ENCODE measurements at regions not wholly inside any gene's neighbourhood (a gene's known extent, or its start where the extent isn't known, plus 50 kb on each side); places are given as distances from the start of the nearest gene placed in this dataset.

GRCh38 chr4:34935739-34936138 is 1308.6 kb downstream of the ARAP2 start:
- ATAC-seq (ENCODE audit: low read depth) (no peak), DNase-seq (no peak)
- Mint-ChIP-seq H3K27ac (no peak overlapping the region), H3K4me3 (no peak overlapping the region), H3K9me3 (peaks cover 4% of the 10 kb centered on the region), H3K36me3 (ENCODE audit: low read depth) (no peaks in the 10 kb centered on the region), H3K27me3 (no peaks in the 10 kb centered on the region), H3K4me1 (no peaks in the 10 kb centered on the region)
- intact Hi-C loops (cut with micrococcal nuclease): no loop called here
- ChIA-PET CTCF (no interaction called here), POLR2A (no interaction called here)
- no peak for TF ChIP-seq CTCF (IDR thresholded peaks at IDR 0.05)

- intact Hi-C loops (cut with micrococcal nuclease): no loop called here
- Mint-ChIP-seq H3K27me3 (no peaks in the 10 kb centered on the region), H3K27ac (no peak overlapping the region), H3K9me3 (no peaks in the 10 kb centered on the region), H3K36me3 (ENCODE audit: low read depth) (no peaks in the 10 kb centered on the region), H3K4me3 (no peak overlapping the region), H3K4me1 (no peaks in the 10 kb centered on the region)
- POLR2A ChIA-PET: no interaction called here
- DNase-seq (no peak), ATAC-seq (ENCODE audit: low read depth) (no peak)
- TF ChIP-seq CTCF (IDR thresholded peaks at IDR 0.05): no peak
- CTCF ChIA-PET: no interaction called here
Observed at GRCh38 chr4:34939073-34939472, 1305.2 kb downstream of the ARAP2 start.

GRCh38 chr4:34943741-34944386 is 1300.5 kb downstream of the ARAP2 start:
- ATAC-seq (ENCODE audit: low read depth): no peak
- POLR2A ChIA-PET: no interaction called here
- CTCF ChIA-PET: no interaction called here
- peaks cover 2% of the 10 kb centered on the region for H3K9me3 Mint-ChIP-seq
- no peak overlapping the region for H3K4me3 Mint-ChIP-seq
- intact Hi-C loops (cut with micrococcal nuclease): no loop called here
- H3K36me3 Mint-ChIP-seq (ENCODE audit: low read depth): no peaks in the 10 kb centered on the region
- no peak for DNase-seq
- H3K27ac Mint-ChIP-seq: no peak overlapping the region
- H3K27me3 Mint-ChIP-seq: no peaks in the 10 kb centered on the region
- no peak for TF ChIP-seq CTCF (IDR thresholded peaks at IDR 0.05)
- H3K4me1 Mint-ChIP-seq: no peaks in the 10 kb centered on the region

- ATAC-seq (ENCODE audit: low read depth): no peak
- ChIA-PET POLR2A (no interaction called here), CTCF (no interaction called here)
- Mint-ChIP-seq H3K27ac (no peak overlapping the region), H3K27me3 (no peaks in the 10 kb centered on the region), H3K36me3 (ENCODE audit: low read depth) (no peaks in the 10 kb centered on the region), H3K4me1 (no peaks in the 10 kb centered on the region), H3K9me3 (peaks cover 7% of the 10 kb centered on the region), H3K4me3 (no peak overlapping the region)
- TF ChIP-seq CTCF (IDR thresholded peaks at IDR 0.05): no peak
- intact Hi-C loops (cut with micrococcal nuclease): no loop called here
- no peak for DNase-seq
Observed at GRCh38 chr4:34950926-34951325, 1293.4 kb downstream of the ARAP2 start.

GRCh38 chr4:34953145-34953799 is 1291.0 kb downstream of the ARAP2 start:
- ChIA-PET POLR2A (no interaction called here), CTCF (no interaction called here)
- Mint-ChIP-seq H3K27ac (no peak overlapping the region), H3K9me3 (peaks cover 6% of the 10 kb centered on the region), H3K4me3 (no peak overlapping the region), H3K27me3 (no peaks in the 10 kb centered on the region), H3K36me3 (ENCODE audit: low read depth) (no peaks in the 10 kb centered on the region), H3K4me1 (no peaks in the 10 kb centered on the region)
- no peak for DNase-seq
- ATAC-seq (ENCODE audit: low read depth): no peak
- no peak for TF ChIP-seq CTCF (IDR thresholded peaks at IDR 0.05)
- intact Hi-C loops (cut with micrococcal nuclease): no loop called here

Data from activated B cell treated with CpG ODN at 0.5 μM for 24 hours (primary cell).